Endothelial cell of umbilical vein (primary cell): ENCODE measurements at regions not wholly inside any gene's neighbourhood (a gene's known extent, or its start where the extent isn't known, plus 50 kb on each side); places are given as distances from the start of the nearest gene placed in this dataset.

Experiments used
- BruUV-seq: library from RNA; stranded (reverse); fragments of 400-500 nt; replicated peaks from 2 replicates; lab custom pipeline; 2021; lab: Mats Ljungman, UMichigan
- CTCF ChIA-PET: fragments of 300-600, 350-600 bp; sonication (Branson Sonifier 250); formaldehyde crosslinking; loops from one replicate; lab custom pipeline; 2021; ENCODE audit warnings: antibody characterized with exemption, inconsistent platforms; lab: Charles Lee
- POLR2A ChIA-PET: fragments of 300-600, 350-600 bp; sonication (Branson Sonifier 250); formaldehyde crosslinking; loops from one replicate; lab custom pipeline; 2021; ENCODE audit warnings: antibody characterized with exemption, inconsistent platforms; lab: Charles Lee
- DNase-seq: peaks from one replicate; pipeline ENCODE4 v3.0.0-alpha.2; 2011; ENCODE audit warnings: low read depth, low spot score
- FAIRE-seq: peaks from 2 replicates; lab custom pipeline; 2011; peaks lifted over from hg19 to GRCh38; lab: Jason Lieb, UNC
- H2AFZ ChIP-seq: 2 replicates; pipeline ENCODE4 v1.6.0; 2012; ENCODE audit warnings: low read depth, low read length, control low read depth, inconsistent platforms
- H3K27ac ChIP-seq: 2 replicates; pipeline ENCODE4 v1.5.1; 2011; ENCODE audit warnings: low read depth, mild to moderate bottlenecking, control low read depth, low read length, moderate library complexity; ENCODE audit not compliant: insufficient read depth
- H3K27me3 ChIP-seq, 2 experiments: 2 replicates each; pipeline versions ENCODE4 v1.6.0 to v1.6.1; 2011; ENCODE audit warnings: low read length in 2 of 2, mixed read lengths in 1 of 2; ENCODE audit not compliant: control insufficient read depth in 2 of 2, insufficient read depth in 2 of 2
- H3K36me3 ChIP-seq, 2 experiments: 2 replicates in 1 of 2; 3 replicates in 1 of 2; pipeline ENCODE4 v1.5.1; 2011; ENCODE audit warnings: low read length in 2 of 2, mild to moderate bottlenecking in 1 of 2, moderate library complexity in 1 of 2; ENCODE audit not compliant: control insufficient read depth in 2 of 2, insufficient read depth in 2 of 2; ENCODE audit errors: extremely low read depth in 1 of 2
- H3K4me1 ChIP-seq: 3 replicates; pipeline ENCODE4 v1.5.1; 2011; ENCODE audit warnings: mild to moderate bottlenecking, low read length; ENCODE audit not compliant: control insufficient read depth, insufficient read depth; ENCODE audit errors: extremely low read depth
- H3K4me2 ChIP-seq: 2 replicates; pipeline ENCODE4 v1.6.1; 2011; ENCODE audit warnings: low read length, control low read depth, mixed read lengths; ENCODE audit not compliant: insufficient read depth
- H3K4me3 ChIP-seq, 3 experiments: fragments of 200-600 bp in 1 of 3; sonication (generic), shearing (Covaris generic) in 1 of 3; replicated peaks in 1 of 3; 2 replicates each; pipeline ENCODE4 v1.5.1; 2011 to 2016; ENCODE audit warnings: control low read depth in 3 of 3, low read length in 3 of 3, mild to moderate bottlenecking in 2 of 3, inconsistent platforms in 1 of 3, low read depth in 1 of 3, moderate library complexity in 1 of 3; ENCODE audit not compliant: insufficient read depth in 1 of 3
- H3K79me2 ChIP-seq: 2 replicates; pipeline ENCODE4 v1.6.0; 2012; ENCODE audit warnings: low read length, inconsistent platforms; ENCODE audit not compliant: control insufficient read depth, insufficient read depth
- H3K9ac ChIP-seq: replicated peaks from 2 replicates; pipeline ENCODE3; 2011; ENCODE audit warnings: low read length, control low read depth; ENCODE audit not compliant: insufficient read depth; ENCODE audit errors: extremely low read depth
- H3K9me1 ChIP-seq: replicated peaks from 3 replicates; pipeline ENCODE4 v1.6.0; 2011; ENCODE audit warnings: mild to moderate bottlenecking, low read length; ENCODE audit not compliant: control insufficient read depth, insufficient read depth; ENCODE audit errors: extremely low read depth
- H3K9me3 ChIP-seq: replicated peaks from 2 replicates; pipeline ENCODE4 v1.5.1; 2012; ENCODE audit warnings: low read length, inconsistent platforms; ENCODE audit not compliant: control insufficient read depth, insufficient read depth
- H4K20me1 ChIP-seq: replicated peaks from 2 replicates; pipeline ENCODE3; 2011; ENCODE audit warnings: mild to moderate bottlenecking, low read length; ENCODE audit not compliant: control insufficient read depth, insufficient read depth; ENCODE audit errors: extremely low read depth
- CTCF ChIP-seq, 2 donors: IDR thresholded peaks; 1 replicate in 1 of 2; 2 replicates in 1 of 2; pipeline ENCODE4 v1.5.1; 2011; ENCODE audit warnings: low read length in 2 of 2, mild to moderate bottlenecking in 2 of 2, moderate library complexity in 2 of 2, control low read depth in 1 of 2, inconsistent platforms in 1 of 2, low read depth in 1 of 2; ENCODE audit not compliant: insufficient read depth in 1 of 2; ENCODE audit errors: extremely low read depth in 1 of 2
- EZH2 ChIP-seq: IDR thresholded peaks from 2 replicates; pipeline ENCODE4 v1.6.1; 2012; ENCODE audit warnings: borderline replicate concordance, low read depth, mild to moderate bottlenecking, moderate library complexity, low read length, inconsistent platforms; ENCODE audit not compliant: severe bottlenecking
- FOS ChIP-seq: IDR thresholded peaks from 2 replicates; pipeline ENCODE4 v1.6.1; 2011; ENCODE audit warnings: mild to moderate bottlenecking, low read length, moderate library complexity, borderline replicate concordance; ENCODE audit not compliant: insufficient read depth
- GATA2 ChIP-seq: IDR thresholded peaks from 2 replicates; pipeline ENCODE4 v1.7.0; 2011; ENCODE audit warnings: low read depth, mild to moderate bottlenecking, moderate library complexity, mixed read lengths, low read length; ENCODE audit not compliant: insufficient read length, insufficient read depth
- JUN ChIP-seq: IDR thresholded peaks from 2 replicates; pipeline ENCODE4 v1.6.1; 2011; ENCODE audit warnings: borderline replicate concordance, low read depth; ENCODE audit not compliant: insufficient read length, insufficient read depth
- MAX ChIP-seq: IDR thresholded peaks from 2 replicates; pipeline ENCODE4 v1.6.1; 2011; ENCODE audit not compliant: insufficient read depth, insufficient read length
- MYC ChIP-seq: IDR thresholded peaks from one replicate; pipeline ENCODE4 v1.6.1; 2011; ENCODE audit warnings: mild to moderate bottlenecking, low read depth, low read length
- POLR2A ChIP-seq: IDR thresholded peaks from 2 replicates; pipeline ENCODE4 v1.6.1; 2012; ENCODE audit warnings: low read depth, mild to moderate bottlenecking, control low read depth, low read length
- POLR2AphosphoS5 ChIP-seq: IDR thresholded peaks from 2 replicates; pipeline ENCODE4 v1.6.1; 2012; ENCODE audit warnings: low read depth, mild to moderate bottlenecking, control low read depth, low read length, moderate library complexity; ENCODE audit not compliant: insufficient read depth
- dilution Hi-C: fragments of 300-500 bp; cut with MboI; formaldehyde crosslinking; loops from one replicate; pipeline ENCODE4 v1.15.0; 2019; ENCODE audit warnings: low sequenced_read_pairs; ENCODE audit not compliant: extremely low pct_ligation_motif_present
- intact Hi-C: fragments of 100-400 bp; cut with micrococcal nuclease; formaldehyde crosslinking; loops from one replicate; pipeline ENCODE4 v1.10.0; 2022

- no peaks in the 10 kb centered on the region for H4K20me1 ChIP-seq
- H3K9me3 ChIP-seq: no peaks in the 10 kb centered on the region
- no peak for TF ChIP-seq JUN
- TF ChIP-seq FOS: no peak
- no peak for TF ChIP-seq POLR2A
- no peak for TF ChIP-seq CTCF (IDR thresholded peaks at IDR 0.05; ENCODE audit: extremely low read depth in 1 of 2, insufficient read depth in 1 of 2, low read depth in 1 of 2, low read length in 2 of 2)
- TF ChIP-seq EZH2: no peak
- CTCF ChIA-PET: no interaction called here
- no TSS peak for BruUV-seq
- dilution Hi-C loops (no loop called here), intact Hi-C loops (no loop called here)
- no peak overlapping the region for H3K27ac ChIP-seq
- POLR2A ChIA-PET: interaction anchor here (0.6 kb wide), 1 partner anchor 542 kb away, joined by 3 read pairs; no protein-coding TSS in a partner anchor
- no peak for FAIRE-seq
- H3K9ac ChIP-seq: no peak overlapping the region
- DNase-seq: no peak
- H3K4me3 ChIP-seq: no peak overlapping the region
- no peaks in the 10 kb centered on the region for H3K27me3 ChIP-seq
- H3K4me2 ChIP-seq: no peak overlapping the region
- no peaks in the 10 kb centered on the region for H3K79me2 ChIP-seq
- H3K4me1 ChIP-seq: peaks cover 8% of the 10 kb centered on the region
- no peaks in the 10 kb centered on the region for H3K36me3 ChIP-seq
- no peak overlapping the region for H2AFZ ChIP-seq
- H3K9me1 ChIP-seq: no peaks in the 10 kb centered on the region
Observed at GRCh38 chr15:95874637-95875036, 455.9 kb upstream of the NR2F2 start.

GRCh38 chr15:95875121-95875643 lies 455.3 kb upstream of the NR2F2 start:
- ChIA-PET CTCF (no interaction called here), POLR2A (interaction anchor here (0.6 kb wide), 1 partner anchor 542 kb away, joined by 3 read pairs; no protein-coding TSS in a partner anchor)
- Histone ChIP-seq H3K79me2 (no peaks in the 10 kb centered on the region), H3K27me3 (no peaks in the 10 kb centered on the region), H2AFZ (no peak overlapping the region), H3K4me3 (no peak overlapping the region), H3K9ac (no peak overlapping the region), H4K20me1 (no peaks in the 10 kb centered on the region), H3K36me3 (no peaks in the 10 kb centered on the region), H3K27ac (no peak overlapping the region), H3K9me3 (no peaks in the 10 kb centered on the region), H3K4me2 (no peak overlapping the region), H3K9me1 (no peaks in the 10 kb centered on the region), H3K4me1 (peaks cover 13% of the 10 kb centered on the region)
- dilution Hi-C loops: no loop called here
- FAIRE-seq (no peak), DNase-seq (peak; percentile 48)
- no TSS peak for BruUV-seq
- intact Hi-C loops: no loop called here
- TF ChIP-seq GATA2 (no peak), JUN (no peak), POLR2A (no peak), CTCF (IDR thresholded peaks at IDR 0.05; ENCODE audit: extremely low read depth in 1 of 2, insufficient read depth in 1 of 2, low read depth in 1 of 2, low read length in 2 of 2) (no peak), FOS (no peak), POLR2AphosphoS5 (no peak), MYC (no peak), EZH2 (no peak), MAX (no peak)
